HEK293T (cell line): ENCODE measurements at regions not wholly inside any gene's neighbourhood (a gene's known extent, or its start where the extent isn't known, plus 50 kb on each side); places are given as distances from the start of the nearest gene placed in this dataset.

Experiments used
- CTCF ChIA-PET: fragments of 350-600 bp; formaldehyde crosslinking; extraction: SDS; loops from one replicate; lab custom pipeline; 2021; ENCODE audit warnings: antibody characterized with exemption, inconsistent platforms; lab: Yijun Ruan, JAX
- POLR2A ChIA-PET: fragments of 350-600 bp; formaldehyde crosslinking; extraction: SDS; loops from one replicate; lab custom pipeline; 2020; ENCODE audit warnings: antibody characterized with exemption, inconsistent platforms; lab: Yijun Ruan, JAX
- DNase-seq: peaks from one replicate; pipeline ENCODE4 v3.0.0; 2012; ENCODE audit warnings: mixed read lengths; ENCODE audit errors: extremely low spot score
- ARNT ChIP-seq: fragments of 450-650 bp; IDR thresholded peaks from 2 replicates; pipeline ENCODE4 v1.6.1; 2017; ENCODE audit warnings: mild to moderate bottlenecking
- BHLHE40 ChIP-seq: fragments of 450-650 bp; IDR thresholded peaks from 2 replicates; pipeline ENCODE4 v1.6.1; 2016; ENCODE audit warnings: mild to moderate bottlenecking, moderate library complexity, borderline replicate concordance
- CTBP1 ChIP-seq: fragments of 450-650 bp; IDR thresholded peaks from 2 replicates; pipeline ENCODE4 v1.6.1; 2016; ENCODE audit warnings: borderline replicate concordance
- ELF4 ChIP-seq: fragments of 450-650 bp; IDR thresholded peaks from 2 replicates; pipeline ENCODE4 v1.6.1; 2017; ENCODE audit warnings: antibody characterized with exemption
- FOXA1 ChIP-seq: fragments of 450-650 bp; IDR thresholded peaks from 2 replicates; pipeline ENCODE4 v1.6.1; 2016; ENCODE audit warnings: mild to moderate bottlenecking
- FOXK2 ChIP-seq: fragments of 450-650 bp; IDR thresholded peaks from 2 replicates; pipeline ENCODE4 v1.6.1; 2016; ENCODE audit warnings: mild to moderate bottlenecking
- FOXM1 ChIP-seq: fragments of 450-650 bp; IDR thresholded peaks from 2 replicates; pipeline ENCODE4 v1.6.1; 2017; ENCODE audit warnings: mild to moderate bottlenecking, borderline replicate concordance
- HDGF ChIP-seq: fragments of 450-650 bp; IDR thresholded peaks from 2 replicates; pipeline ENCODE4 v1.6.1; 2017; ENCODE audit warnings: antibody characterized with exemption, borderline replicate concordance
- L3MBTL2 ChIP-seq: fragments of 450-650 bp; conservative IDR thresholded peaks from 2 replicates; pipeline ENCODE4 v1.6.1; 2016; ENCODE audit warnings: mild to moderate bottlenecking
- LEF1 ChIP-seq: fragments of 450-650 bp; IDR thresholded peaks from 2 replicates; pipeline ENCODE4 v1.6.1; 2017; ENCODE audit warnings: mild to moderate bottlenecking, borderline replicate concordance
- NFRKB ChIP-seq: fragments of 450-650 bp; IDR thresholded peaks from 2 replicates; pipeline ENCODE4 v1.6.1; 2016; ENCODE audit warnings: mild to moderate bottlenecking, moderate library complexity
- PKNOX1 ChIP-seq: fragments of 450-650 bp; IDR thresholded peaks from 2 replicates; pipeline ENCODE4 v1.6.1; 2016
- SP1 ChIP-seq: fragments of 450-650 bp; IDR thresholded peaks from 2 replicates; pipeline ENCODE4 v1.6.1; 2017
- SUZ12 ChIP-seq: fragments of 450-650 bp; IDR thresholded peaks from 2 replicates; pipeline ENCODE4 v1.6.1; 2016; ENCODE audit warnings: mild to moderate bottlenecking
- TARDBP ChIP-seq: fragments of 450-650 bp; IDR thresholded peaks from 2 replicates; pipeline ENCODE4 v1.6.1; 2016
- ZNF384 ChIP-seq: fragments of 450-650 bp; IDR thresholded peaks from 2 replicates; pipeline ENCODE4 v1.6.1; 2016

- no peak for DNase-seq
- POLR2A ChIA-PET = interaction anchor here (0.7 kb wide), 1 partner anchor 136 kb away, joined by 3 read pairs; no protein-coding TSS in a partner anchor
- CTCF ChIA-PET = no interaction called here
- no peak for TF ChIP-seq L3MBTL2
These were observed 177.0 kb upstream of the CNTN1 start for GRCh38 chr12:40515041-40515816.

- TF ChIP-seq FOXM1 (no peak), PKNOX1 (no peak), BHLHE40 (no peak), SUZ12 (no peak), TARDBP (no peak), ARNT (no peak), ZNF384 (no peak), HDGF (no peak), ELF4 (no peak), NFRKB (no peak), L3MBTL2 (no peak)
- DNase-seq = no peak
- CTCF ChIA-PET = no interaction called here
- POLR2A ChIA-PET = no interaction called here
These were observed 169.4 kb upstream of the CNTN1 start for GRCh38 chr12:40522837-40523236.

- CTCF ChIA-PET = no interaction called here
- DNase-seq = no peak
- POLR2A ChIA-PET = no interaction called here
- TF ChIP-seq HDGF = no peak
- no peak for TF ChIP-seq SUZ12
- no peak for TF ChIP-seq ARNT
- no peak for TF ChIP-seq PKNOX1
These were observed 167.2 kb upstream of the CNTN1 start for GRCh38 chr12:40525054-40525453.

GRCh38 chr12:40534828-40535227 lies 157.4 kb upstream of the CNTN1 start:
- CTCF ChIA-PET = no interaction called here
- TF ChIP-seq BHLHE40 = no peak
- TF ChIP-seq HDGF = no peak
- TF ChIP-seq FOXM1 = no peak
- no peak for TF ChIP-seq TARDBP
- no peak for TF ChIP-seq FOXA1
- TF ChIP-seq CTBP1 = no peak
- no peak for TF ChIP-seq PKNOX1
- no peak for TF ChIP-seq SP1
- TF ChIP-seq NFRKB = no peak
- TF ChIP-seq SUZ12 = no peak
- TF ChIP-seq ARNT = no peak
- no peak for TF ChIP-seq FOXK2
- TF ChIP-seq L3MBTL2 = no peak
- POLR2A ChIA-PET = no interaction called here
- DNase-seq = no peak

GRCh38 chr12:40551466-40551865 lies 140.8 kb upstream of the CNTN1 start:
- ChIA-PET CTCF (interaction anchor here (0.7 kb wide), 1 partner anchor 69 kb away, joined by 3 read pairs; no protein-coding TSS in a partner anchor), POLR2A (no interaction called here)
- TF ChIP-seq FOXK2 = no peak
- TF ChIP-seq BHLHE40 = no peak
- no peak for DNase-seq

GRCh38 chr12:40552868-40553267 lies 139.4 kb upstream of the CNTN1 start:
- ChIA-PET CTCF (no interaction called here), POLR2A (no interaction called here)
- DNase-seq = no peak
- TF ChIP-seq CTBP1 = no peak
- TF ChIP-seq FOXM1 = no peak
- TF ChIP-seq L3MBTL2 = no peak
- no peak for TF ChIP-seq FOXA1
- no peak for TF ChIP-seq SUZ12
- no peak for TF ChIP-seq PKNOX1
- no peak for TF ChIP-seq ZNF384
- TF ChIP-seq SP1 = no peak
- no peak for TF ChIP-seq LEF1
- TF ChIP-seq TARDBP = no peak
- TF ChIP-seq ARNT = no peak
- no peak for TF ChIP-seq HDGF
- no peak for TF ChIP-seq NFRKB
- no peak for TF ChIP-seq ELF4
- TF ChIP-seq FOXK2 = no peak
- no peak for TF ChIP-seq BHLHE40

- no peak for DNase-seq
- TF ChIP-seq FOXK2 = no peak
- TF ChIP-seq SUZ12 = no peak
- TF ChIP-seq FOXA1 = no peak
- TF ChIP-seq PKNOX1 = no peak
- TF ChIP-seq L3MBTL2 = no peak
- no peak for TF ChIP-seq ELF4
- TF ChIP-seq ARNT = no peak
- TF ChIP-seq HDGF = no peak
- TF ChIP-seq TARDBP = no peak
- TF ChIP-seq LEF1 = no peak
- no peak for TF ChIP-seq SP1
- no peak for TF ChIP-seq CTBP1
- TF ChIP-seq NFRKB = no peak
- TF ChIP-seq FOXM1 = no peak
- ChIA-PET POLR2A (no interaction called here), CTCF (no interaction called here)
These were observed 134.3 kb upstream of the CNTN1 start for GRCh38 chr12:40557980-40558379.
